AG09319 (cell line): ENCODE measurements at regions not wholly inside any gene's neighbourhood (a gene's known extent, or its start where the extent isn't known, plus 50 kb on each side); places are given as distances from the start of the nearest gene placed in this dataset.
"Not testable (repeated sequence)": the region's sequence is repeated elsewhere in the genome, so short reads cannot be mapped to it uniquely, and the experiment has no call there.

Experiments used
- DNase-seq: peaks from one replicate; pipeline ENCODE4 v3.0.0-alpha.2; 2010; ENCODE audit warnings: low read depth; ENCODE audit errors: extremely low read depth
- CTCF ChIP-seq: IDR thresholded peaks from 2 replicates; pipeline ENCODE4 v1.5.1; 2011; ENCODE audit warnings: low read depth, mild to moderate bottlenecking, inconsistent platforms, low read length, moderate library complexity

- no peak for DNase-seq
- TF ChIP-seq CTCF = no peak
Observed at GRCh38 chr5:27129926-27130325, 91.5 kb upstream of the CDH9 start.

- no peak for DNase-seq
- TF ChIP-seq CTCF = no peak
Observed at GRCh38 chr5:27125856-27126255, 87.5 kb upstream of the CDH9 start.

- no peak for DNase-seq
- TF ChIP-seq CTCF = no peak; the same call in 1 of the 2 replicates
Observed at GRCh38 chr5:27124590-27124989, 86.2 kb upstream of the CDH9 start.

GRCh38 chr5:27119736-27120321 is 81.4 kb upstream of the CDH9 start:
- not testable (repeated sequence) for DNase-seq

- TF ChIP-seq CTCF = no peak
- DNase-seq = no peak
Observed at GRCh38 chr5:27103486-27103885, 65.1 kb upstream of the CDH9 start.

- not testable (repeated sequence) for DNase-seq
Observed at GRCh38 chr5:27095761-27096160, 57.4 kb upstream of the CDH9 start.

GRCh38 chr5:27093279-27093678 is 54.9 kb upstream of the CDH9 start:
- DNase-seq = no peak
- TF ChIP-seq CTCF = no peak

GRCh38 chr5:27091858-27092257 is 53.5 kb upstream of the CDH9 start:
- TF ChIP-seq CTCF = no peak
- DNase-seq = no peak

GRCh38 chr5:27088822-27089221 is 50.4 kb upstream of the CDH9 start:
- not testable (repeated sequence) for DNase-seq
